Breast epithelium (tissue), 3 donors: ENCODE measurements at regions not wholly inside any gene's neighbourhood (a gene's known extent, or its start where the extent isn't known, plus 50 kb on each side); places are given as distances from the start of the nearest gene placed in this dataset.

Experiments
- CTCF ChIP-seq, 3 donors: fragments of 450-650 bp; IDR thresholded peaks; one replicate each; pipeline ENCODE4 v1.5.1; 2016 to 2017; ENCODE audit warnings: antibody characterized with exemption in 3 of 3, mild to moderate bottlenecking in 3 of 3, moderate library complexity in 3 of 3
- POLR2AphosphoS5 ChIP-seq, 3 donors: sonication (generic); formaldehyde crosslinking; IDR thresholded peaks; one replicate each; pipeline ENCODE4 v1.6.1; 2017; ENCODE audit warnings: antibody characterized with exemption in 3 of 3

- TF ChIP-seq CTCF (IDR thresholded peaks at IDR 0.05) = no peak
- TF ChIP-seq POLR2AphosphoS5 (IDR thresholded peaks at IDR 0.05) = no peak
Observed at GRCh38 chr1:189637041-189637440, 840.6 kb downstream of the BRINP3 start.
